Glomerular endothelial cell (primary cell): ENCODE measurements at regions not wholly inside any gene's neighbourhood (a gene's known extent, or its start where the extent isn't known, plus 50 kb on each side); places are given as distances from the start of the nearest gene placed in this dataset.
"Not testable (repeated sequence)": the region's sequence is repeated elsewhere in the genome, so short reads cannot be mapped to it uniquely, and the experiment has no call there.

ENCODE experiments used
- DNase-seq: peaks from one replicate; pipeline ENCODE4 v3.0.0-alpha.2; 2011; ENCODE audit warnings: low read depth, low spot score; ENCODE audit errors: extremely low read depth

DNA sequence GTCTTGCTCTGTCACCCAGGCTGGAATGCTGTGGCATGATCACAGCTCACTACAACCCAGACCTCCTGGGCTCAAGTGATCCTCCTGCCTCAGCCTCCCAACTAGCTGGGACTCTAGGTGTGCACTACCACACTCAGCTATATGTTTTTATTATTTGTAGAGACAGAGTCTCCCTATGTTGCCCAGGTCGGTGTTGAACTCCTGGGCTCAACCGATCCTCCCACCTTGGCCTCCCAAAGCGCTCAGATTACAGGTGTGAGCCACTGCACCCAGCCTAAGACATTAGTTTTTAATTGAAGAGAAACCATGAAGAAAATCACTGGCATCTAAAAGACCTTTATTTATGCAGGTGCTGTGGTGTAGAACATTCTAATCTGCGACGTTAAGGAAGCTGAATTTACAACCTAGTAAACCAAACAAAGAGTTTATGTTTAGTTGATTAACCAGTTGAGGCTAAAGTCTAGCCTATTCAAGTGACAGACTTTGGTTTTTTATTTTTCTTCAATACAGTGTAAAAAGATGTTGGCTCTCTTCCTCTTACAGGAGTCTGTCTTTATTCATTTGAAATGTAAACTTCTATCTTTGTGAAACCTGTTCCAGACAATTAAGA lies 52.5 kb upstream of the NBL1 start:
- no peak for DNase-seq

DNA sequence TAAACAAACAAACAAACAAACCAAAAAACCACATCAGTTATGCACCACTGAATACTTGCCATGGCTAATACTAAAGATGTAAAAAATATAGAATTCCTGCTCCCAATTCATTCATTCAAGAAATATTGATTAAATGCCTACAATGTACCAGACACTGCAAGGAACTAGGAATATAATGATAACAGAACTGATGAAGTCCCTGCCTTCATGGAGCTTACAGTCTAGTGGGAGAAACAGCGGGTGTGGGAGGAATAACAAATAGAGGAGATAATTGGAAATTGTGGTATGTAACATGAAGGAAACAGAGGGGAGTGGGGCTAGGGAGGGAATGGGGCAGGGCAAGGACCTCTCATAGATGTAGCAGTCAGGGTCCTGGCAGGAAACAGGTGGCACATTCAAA lies 58.6 kb upstream of the NBL1 start:
- no peak for DNase-seq

DNA sequence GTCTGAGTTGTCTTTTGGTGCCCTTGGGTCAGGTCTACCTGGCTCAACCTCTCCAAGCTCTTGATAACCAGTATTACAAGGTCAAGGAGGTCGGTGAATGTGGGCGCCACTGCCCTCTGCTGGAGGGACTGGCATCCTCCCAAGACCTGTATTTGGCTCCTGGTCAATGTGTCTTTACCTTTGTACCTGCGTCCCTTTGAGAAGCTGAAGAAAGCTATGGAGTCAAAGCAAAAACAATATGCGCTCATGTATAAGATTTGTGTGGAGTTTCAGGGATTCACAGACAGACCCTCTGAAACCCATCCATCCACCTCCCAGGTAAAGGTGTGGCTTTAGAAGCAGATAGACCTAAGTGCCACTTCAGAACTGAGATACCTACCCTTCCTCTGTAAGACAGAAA lies 61.8 kb upstream of the NBL1 start:
- DNase-seq, result peak; percentile 20

GRCh38 chr1:19581381-19581780 lies 62.7 kb upstream of the NBL1 start:
- DNase-seq, result no peak

GRCh38 chr1:19577561-19577960 lies 66.5 kb upstream of the NBL1 start:
- DNase-seq, result no peak

GRCh38 chr1:19577036-19577435 lies 67.1 kb upstream of the NBL1 start:
- no peak for DNase-seq

DNA sequence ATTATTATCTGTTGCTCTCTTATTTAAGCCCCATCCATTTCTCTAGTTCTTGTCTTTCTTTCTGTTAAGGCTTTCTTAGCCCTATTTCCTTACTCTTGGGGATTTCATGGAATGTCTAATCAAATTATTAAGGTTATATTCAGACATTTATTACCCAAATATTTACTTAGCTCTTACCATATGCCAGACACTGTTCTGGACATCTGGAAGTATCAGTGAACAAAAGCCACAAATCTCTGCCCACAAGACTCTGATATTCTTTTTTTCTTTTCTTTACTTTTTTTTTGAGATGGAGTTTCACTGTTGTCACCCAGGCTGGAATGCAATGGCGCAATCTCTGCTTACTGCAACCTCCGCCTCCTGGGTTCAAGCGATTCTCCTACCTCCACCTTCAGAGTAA lies 74.3 kb upstream of the NBL1 start:
- no peak for DNase-seq

GRCh38 chr1:19567041-19567440 lies 77.1 kb upstream of the NBL1 start:
- no peak for DNase-seq

DNA sequence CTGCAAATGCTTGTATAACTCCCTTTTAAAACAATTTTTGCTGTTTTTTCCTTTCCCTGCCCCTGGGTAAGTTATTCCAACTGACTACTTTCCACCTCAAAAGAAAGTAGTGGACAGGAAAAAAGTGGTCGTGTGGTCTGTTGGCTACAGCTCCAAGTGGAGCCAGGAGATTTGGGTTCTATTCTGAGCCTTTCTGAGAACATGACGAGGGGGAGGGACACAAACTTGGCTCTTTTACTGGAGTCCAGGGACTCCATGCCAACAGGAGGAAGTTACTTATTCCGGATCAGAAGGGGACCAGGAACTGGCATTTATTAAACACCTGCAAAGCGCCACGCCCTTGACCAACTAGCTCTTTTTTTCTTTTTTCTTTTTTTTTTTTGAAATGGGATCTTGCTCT lies 79.0 kb upstream of the CAPZB start:
- no peak for DNase-seq

GRCh38 chr1:19563324-19564097 lies 78.2 kb upstream of the CAPZB start:
- DNase-seq, result no peak

DNA sequence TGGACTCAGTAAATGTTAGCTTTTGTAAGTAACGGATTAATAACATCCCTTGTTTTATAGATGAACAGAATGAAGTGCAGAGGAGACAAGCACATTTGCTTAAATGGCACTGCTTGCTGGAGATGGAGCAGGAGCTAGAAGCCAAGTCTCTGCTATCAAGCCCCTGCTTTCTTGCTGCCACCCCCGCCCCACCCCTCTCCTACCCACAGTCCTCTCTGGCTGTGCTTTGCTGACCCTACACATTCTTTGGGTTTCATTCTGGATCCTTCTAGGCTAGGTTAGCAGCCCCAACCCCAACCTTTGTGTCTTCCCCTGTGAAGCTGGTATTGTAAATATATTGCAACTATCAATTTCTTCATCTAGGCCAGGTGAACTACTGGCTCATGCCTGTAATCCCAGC lies 77.5 kb upstream of the CAPZB start:
- DNase-seq, result no peak

GRCh38 chr1:19560480-19560879 lies 75.1 kb upstream of the CAPZB start:
- no peak for DNase-seq

GRCh38 chr1:19559641-19560040 lies 74.3 kb upstream of the CAPZB start:
- no peak for DNase-seq

DNA sequence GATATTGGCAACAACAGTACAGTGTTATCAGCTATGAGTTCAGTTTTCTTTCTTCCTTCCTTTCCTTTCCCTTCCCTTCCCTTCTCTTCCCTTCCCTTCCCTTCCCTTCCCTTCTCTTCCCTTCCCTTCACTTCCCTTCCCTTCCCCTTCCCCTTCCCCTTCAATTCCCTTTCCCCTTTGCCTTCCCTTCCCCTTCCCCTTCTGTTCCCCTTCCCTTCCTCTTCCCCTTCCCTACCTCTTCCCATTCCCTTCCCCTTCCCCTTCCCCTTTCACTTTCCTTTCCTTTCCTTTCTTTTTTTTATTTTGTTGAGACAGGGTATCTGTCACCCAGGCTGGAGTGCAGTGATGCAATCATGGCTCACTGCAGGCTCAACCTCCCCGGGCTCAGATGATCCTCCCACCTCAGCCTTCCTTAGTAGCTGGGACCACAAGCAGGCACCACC lies 72.3 kb upstream of the CAPZB start:
- no peak for DNase-seq

- DNase-seq, result no peak
Observed at GRCh38 chr1:19554090-19554489, 68.8 kb upstream of the CAPZB start.

GRCh38 chr1:19552291-19553010 lies 67.1 kb upstream of the CAPZB start:
- DNase-seq, result no peak

DNA sequence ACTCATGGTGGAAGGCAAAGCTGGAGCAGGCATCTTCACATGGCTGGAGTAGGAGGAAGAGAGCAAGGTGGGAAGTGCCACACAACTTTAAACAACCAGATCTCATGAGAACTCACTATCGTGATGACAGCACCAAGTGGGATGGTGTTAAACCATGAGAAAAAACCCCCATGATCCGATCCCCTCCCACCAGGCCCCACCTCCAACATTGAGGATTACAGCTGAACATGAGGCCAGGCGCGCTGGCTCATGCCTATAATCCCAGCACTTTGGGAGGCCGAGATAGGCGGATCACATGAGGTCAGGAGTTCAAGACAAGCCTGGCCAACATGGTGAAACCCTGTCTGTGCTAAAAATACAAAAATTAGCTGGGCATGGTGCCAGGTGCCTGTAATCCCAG lies 66.5 kb upstream of the CAPZB start:
- not testable (repeated sequence) for DNase-seq

DNA sequence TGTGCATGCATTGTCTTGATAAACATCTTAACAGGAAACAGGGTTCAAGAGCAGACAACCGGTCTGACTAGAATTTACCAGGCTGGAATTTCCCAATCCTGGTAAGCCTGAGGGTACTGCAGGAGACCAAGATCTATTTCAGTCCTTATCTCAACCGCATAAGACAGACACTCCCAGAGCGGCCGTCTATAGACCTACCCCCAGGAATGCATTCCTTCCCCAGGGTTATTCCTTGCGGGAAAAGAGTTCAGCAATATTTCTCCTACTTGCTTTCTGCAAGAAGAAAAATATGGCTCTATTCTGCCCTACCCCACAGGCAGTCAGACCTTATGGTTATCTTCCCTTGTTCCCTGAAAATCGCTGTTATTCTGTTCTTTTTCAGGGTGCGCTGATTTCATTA lies 65.1 kb upstream of the CAPZB start:
- not testable (repeated sequence) for DNase-seq

DNA sequence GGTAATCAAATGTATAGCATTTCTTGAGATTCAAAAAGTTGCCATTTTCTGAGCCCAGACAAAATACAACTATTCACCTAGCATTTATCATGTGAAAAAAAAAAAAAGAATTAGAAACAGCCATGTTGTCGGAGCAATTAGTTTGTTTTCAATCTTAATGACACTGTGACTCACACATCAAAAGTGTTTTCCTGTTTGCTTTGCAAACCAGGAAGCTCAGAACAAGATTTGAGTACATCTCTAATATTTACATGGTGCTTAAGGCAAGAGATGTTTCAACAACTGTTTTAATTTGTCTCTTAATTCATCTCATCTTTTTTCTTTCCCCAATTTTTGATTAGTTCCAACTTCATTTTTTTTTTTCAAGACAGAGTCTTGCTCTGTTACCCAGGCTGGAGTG lies 62.5 kb upstream of the CAPZB start:
- DNase-seq, result no peak

DNA sequence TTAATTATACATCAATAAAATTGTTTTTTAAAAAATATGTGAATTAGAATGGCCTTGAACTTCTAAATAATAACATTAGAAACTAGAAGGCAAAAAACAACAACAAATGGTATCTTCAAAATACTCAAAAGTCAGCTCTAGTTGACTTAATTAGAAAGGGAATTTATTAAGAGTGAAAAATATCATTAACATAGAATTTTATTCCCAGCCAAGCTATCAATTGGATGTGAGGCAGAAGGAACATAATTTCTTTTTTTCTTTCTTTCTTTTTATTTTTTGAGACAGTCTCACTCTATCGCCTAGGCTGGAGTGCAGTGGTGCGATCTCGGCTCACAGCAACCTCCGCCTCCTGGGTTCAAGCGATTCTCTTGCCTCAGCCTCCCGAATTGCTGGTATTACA lies 51.2 kb upstream of the CAPZB start:
- DNase-seq, result no peak

DNA sequence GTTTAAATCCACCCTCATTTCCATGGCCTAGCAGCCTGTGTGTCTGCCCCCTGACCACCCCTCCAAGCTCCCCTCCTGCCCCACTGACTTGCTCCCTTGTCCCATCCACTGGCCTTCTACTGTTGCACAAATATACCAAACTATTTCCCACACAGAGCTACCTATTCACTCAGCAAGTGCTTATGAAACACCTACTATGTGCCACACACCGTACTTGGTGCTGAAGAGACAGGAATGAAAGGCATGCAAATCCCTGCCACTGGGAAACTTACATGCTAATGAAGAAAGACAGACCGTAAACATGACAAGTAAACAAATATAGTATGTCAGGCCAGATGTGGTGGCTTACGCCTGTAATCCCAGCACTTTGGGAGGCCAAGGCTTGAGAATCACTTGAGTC lies 49.9 kb upstream of the CAPZB start:
- no peak for DNase-seq
